HFF-Myc (cell line): ENCODE measurements at regions not wholly inside any gene's neighbourhood (a gene's known extent, or its start where the extent isn't known, plus 50 kb on each side); places are given as distances from the start of the nearest gene placed in this dataset.

Experiments used
- DNase-seq: peaks from one replicate; pipeline ENCODE4 v3.0.0-alpha.2; 2011; ENCODE audit warnings: low read depth; ENCODE audit errors: extremely low read depth
- H3K4me3 ChIP-seq: replicated peaks from 2 replicates; pipeline ENCODE4 v1.5.1; 2011; ENCODE audit warnings: low read depth, mild to moderate bottlenecking, control low read depth, low read length
- TF ChIP-seq, protein P1 (sequence below): IDR thresholded peaks from 2 replicates; pipeline ENCODE4 v1.5.1; 2012; ENCODE audit warnings: mild to moderate bottlenecking, low read depth, low read length, control low read depth; ENCODE audit errors: missing control alignments

DNA sequence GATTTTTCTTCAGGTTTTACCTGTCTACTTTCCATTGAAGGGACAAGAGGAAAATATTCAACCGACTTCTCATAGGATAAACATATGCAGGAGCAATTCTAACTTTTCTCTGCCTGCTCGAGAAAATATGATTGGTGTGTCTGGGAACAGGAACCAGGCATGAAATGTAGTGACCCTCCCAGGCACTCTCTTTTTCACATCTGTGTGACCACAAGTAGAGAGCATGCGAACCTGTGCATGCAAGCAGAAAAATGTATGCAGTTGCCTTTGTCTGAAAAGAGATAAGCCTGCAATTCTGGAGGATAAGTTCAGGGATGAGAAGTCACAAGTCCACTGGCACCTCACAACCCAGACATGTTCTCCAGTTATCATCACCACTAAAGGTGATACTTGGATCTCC is 583.5 kb upstream of the FAT3 start:
- H3K4me3 ChIP-seq: no peak overlapping the region
- DNase-seq: no peak
- TF ChIP-seq, protein P1, sequence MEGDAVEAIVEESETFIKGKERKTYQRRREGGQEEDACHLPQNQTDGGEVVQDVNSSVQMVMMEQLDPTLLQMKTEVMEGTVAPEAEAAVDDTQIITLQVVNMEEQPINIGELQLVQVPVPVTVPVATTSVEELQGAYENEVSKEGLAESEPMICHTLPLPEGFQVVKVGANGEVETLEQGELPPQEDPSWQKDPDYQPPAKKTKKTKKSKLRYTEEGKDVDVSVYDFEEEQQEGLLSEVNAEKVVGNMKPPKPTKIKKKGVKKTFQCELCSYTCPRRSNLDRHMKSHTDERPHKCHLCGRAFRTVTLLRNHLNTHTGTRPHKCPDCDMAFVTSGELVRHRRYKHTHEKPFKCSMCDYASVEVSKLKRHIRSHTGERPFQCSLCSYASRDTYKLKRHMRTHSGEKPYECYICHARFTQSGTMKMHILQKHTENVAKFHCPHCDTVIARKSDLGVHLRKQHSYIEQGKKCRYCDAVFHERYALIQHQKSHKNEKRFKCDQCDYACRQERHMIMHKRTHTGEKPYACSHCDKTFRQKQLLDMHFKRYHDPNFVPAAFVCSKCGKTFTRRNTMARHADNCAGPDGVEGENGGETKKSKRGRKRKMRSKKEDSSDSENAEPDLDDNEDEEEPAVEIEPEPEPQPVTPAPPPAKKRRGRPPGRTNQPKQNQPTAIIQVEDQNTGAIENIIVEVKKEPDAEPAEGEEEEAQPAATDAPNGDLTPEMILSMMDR: no peak

DNA sequence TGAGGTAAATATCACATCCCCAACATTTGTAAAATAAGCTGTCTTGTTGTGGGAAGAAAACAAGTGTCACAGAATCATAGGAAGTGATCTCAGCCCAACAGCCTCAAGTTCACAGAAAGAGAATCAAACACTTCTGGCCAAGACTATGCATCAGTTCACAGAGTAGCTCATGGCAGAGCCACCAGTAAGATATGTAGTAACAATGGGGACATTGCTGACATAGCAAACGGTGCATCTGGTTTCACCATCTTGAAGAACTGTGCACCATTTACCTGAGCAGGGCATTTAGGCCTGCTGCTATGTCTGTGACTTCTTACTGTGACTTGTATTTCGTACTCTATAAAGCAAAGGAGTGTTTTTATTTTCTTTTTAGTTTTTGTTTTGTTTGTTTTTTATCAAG is 585.3 kb upstream of the FAT3 start:
- no peak overlapping the region for H3K4me3 ChIP-seq
- TF ChIP-seq, protein P1: no peak
- no peak for DNase-seq

DNA sequence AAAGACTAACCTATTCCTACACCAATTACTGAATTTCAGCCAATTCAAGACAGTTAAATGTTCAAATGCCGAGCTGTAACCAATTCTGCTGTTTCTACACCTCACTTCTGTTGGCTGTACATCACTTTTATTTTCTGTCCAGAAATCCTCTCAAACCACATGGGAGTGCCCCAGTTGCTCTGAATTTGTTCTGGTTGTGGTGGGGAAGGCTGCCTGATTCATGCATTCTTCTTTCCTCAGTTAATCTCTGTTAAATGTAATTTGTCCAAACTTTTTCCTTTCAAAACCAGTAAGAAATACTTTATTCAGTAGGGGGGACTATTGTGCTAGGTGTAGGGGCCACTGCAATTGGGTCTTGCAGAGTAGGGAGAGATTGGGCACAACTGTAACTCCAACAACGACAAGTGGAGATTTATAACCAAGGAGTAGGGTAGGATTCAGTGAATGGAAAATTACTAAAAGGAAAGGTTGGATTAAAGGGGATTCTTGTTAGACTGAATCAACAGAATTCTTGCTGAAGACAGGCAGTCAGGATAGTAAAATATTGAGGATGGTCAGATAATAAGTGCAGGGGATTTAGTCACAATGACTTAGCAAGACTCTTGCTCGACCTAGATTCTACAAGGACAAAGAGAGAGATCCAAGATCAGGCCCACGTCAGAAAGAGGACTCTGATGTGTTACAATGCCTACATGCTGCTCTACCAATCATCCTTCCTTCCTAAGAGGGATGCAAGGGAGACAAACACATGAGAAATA is 593.5 kb upstream of the FAT3 start:
- no peak overlapping the region for H3K4me3 ChIP-seq
- TF ChIP-seq, protein P1: no peak
- DNase-seq: no peak

DNA sequence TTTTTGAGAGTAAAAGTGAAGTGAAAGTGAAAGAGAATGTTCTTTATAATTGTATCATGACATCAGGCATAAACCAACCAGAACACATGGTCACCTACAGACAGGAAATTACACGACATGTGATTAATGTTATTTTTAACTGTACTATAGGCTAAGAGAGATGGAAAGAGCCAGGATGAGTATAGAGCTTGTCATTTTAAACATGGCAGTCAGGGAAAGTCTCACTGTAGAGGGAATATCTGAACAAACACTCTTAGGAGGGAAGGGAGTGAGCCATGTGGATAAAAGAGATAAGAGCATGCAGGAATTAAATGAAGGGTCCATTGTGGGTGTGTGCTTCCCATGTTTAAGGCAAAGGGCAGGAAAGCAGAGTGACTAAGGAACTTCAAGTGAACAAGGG is 599.1 kb upstream of the FAT3 start:
- TF ChIP-seq, protein P1: no peak

DNA sequence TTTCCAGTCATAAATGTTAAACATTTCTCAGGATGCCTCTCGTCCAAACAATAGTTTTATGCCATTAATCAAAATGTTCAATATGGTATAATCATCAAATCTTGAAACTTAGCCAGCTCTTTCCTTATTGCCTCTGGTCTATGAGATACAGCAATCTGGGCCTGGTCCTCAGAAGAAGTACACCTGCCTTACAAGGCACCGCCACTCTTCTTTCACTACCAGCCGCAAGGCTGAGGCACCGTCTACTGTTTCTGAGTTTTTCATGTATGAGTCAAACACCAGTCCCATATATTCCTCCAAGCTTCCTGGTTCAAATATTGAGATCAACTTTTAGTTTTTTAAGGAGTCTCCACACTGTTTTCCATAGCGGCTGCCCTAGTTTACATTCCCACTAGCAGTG is 600.6 kb upstream of the FAT3 start:
- H3K4me3 ChIP-seq: no peak overlapping the region
- no peak for DNase-seq
- TF ChIP-seq, protein P1: no peak

More for the DNA sequence above, 599.1 kb upstream of the FAT3 start:
- no peak for DNase-seq
- no peak overlapping the region for H3K4me3 ChIP-seq

DNA sequence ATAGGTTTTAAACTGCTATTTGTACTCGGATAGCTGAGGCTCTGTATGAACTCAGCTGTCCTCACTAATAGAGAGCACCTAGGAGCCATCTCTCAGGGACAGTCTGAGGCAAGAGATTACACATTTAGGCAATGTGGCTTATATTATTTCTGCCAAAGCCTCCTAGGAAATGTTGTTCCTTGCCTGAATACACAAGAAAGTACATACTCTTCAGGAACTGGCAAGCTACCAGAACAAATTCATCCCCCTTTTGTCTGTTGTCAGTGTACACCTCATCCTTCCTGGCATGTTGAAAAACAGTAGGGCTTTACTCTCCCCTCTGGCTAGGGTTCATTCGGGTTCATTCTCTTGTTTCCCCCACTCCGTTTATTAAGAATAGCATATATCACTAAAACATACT is 615.9 kb upstream of the FAT3 start:
- no peak for DNase-seq
- TF ChIP-seq, protein P1: no peak
- no peak overlapping the region for H3K4me3 ChIP-seq

DNA sequence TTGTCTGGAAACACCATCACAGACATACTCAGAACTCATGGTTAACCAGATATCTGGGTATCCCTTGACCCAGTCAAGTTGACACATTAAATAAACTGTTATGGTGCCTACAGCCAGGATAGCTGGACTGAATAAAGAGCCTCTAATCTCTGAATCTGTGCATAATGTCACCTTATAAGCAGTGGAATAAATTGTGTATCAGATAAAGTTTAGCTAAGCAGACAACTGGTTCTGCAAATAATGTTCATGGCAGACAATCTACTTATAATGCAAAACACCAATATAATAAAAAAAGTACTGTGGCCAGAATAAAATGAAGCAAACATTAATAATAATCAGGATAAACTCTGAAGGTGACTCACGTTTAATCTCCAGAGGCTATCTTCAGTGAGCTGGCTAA is 628.5 kb upstream of the FAT3 start:
- TF ChIP-seq, protein P1: no peak
- DNase-seq: no peak
- no peak overlapping the region for H3K4me3 ChIP-seq
